Ishikawa (cell line): ENCODE measurements at regions not wholly inside any gene's neighbourhood (a gene's known extent, or its start where the extent isn't known, plus 50 kb on each side); places are given as distances from the start of the nearest gene placed in this dataset.

Source experiments
- CEBPB ChIP-seq: IDR thresholded peaks from 2 replicates; pipeline ENCODE4 v1.6.1; 2012
- CREB1 ChIP-seq: IDR thresholded peaks from 2 replicates; pipeline ENCODE4 v1.6.1; 2012; ENCODE audit warnings: low read depth
- EGR1 ChIP-seq: IDR thresholded peaks from 2 replicates; pipeline ENCODE4 v1.6.1; 2012
- EP300 ChIP-seq: IDR thresholded peaks from 2 replicates; pipeline ENCODE4 v1.6.1; 2012; ENCODE audit warnings: borderline replicate concordance
- FOXM1 ChIP-seq: IDR thresholded peaks from 2 replicates; pipeline ENCODE4 v1.6.1; 2012; ENCODE audit warnings: low read depth, borderline replicate concordance
- NFIC ChIP-seq: IDR thresholded peaks from 2 replicates; pipeline ENCODE4 v1.6.1; 2012
- RAD21 ChIP-seq: IDR thresholded peaks from 2 replicates; pipeline ENCODE4 v1.6.1; 2012; ENCODE audit warnings: low read depth
- TAF1 ChIP-seq: IDR thresholded peaks from 2 replicates; pipeline ENCODE4 v1.6.1; 2012; ENCODE audit warnings: low read depth, mild to moderate bottlenecking
- TCF12 ChIP-seq: IDR thresholded peaks from 2 replicates; pipeline ENCODE4 v1.6.1; 2012; ENCODE audit warnings: low read depth
- TEAD4 ChIP-seq: IDR thresholded peaks from 2 replicates; pipeline ENCODE4 v1.6.1; 2012
- YY1 ChIP-seq: IDR thresholded peaks from 2 replicates; pipeline ENCODE4 v1.6.1; 2012; ENCODE audit warnings: low read depth
- ZBTB7A ChIP-seq: IDR thresholded peaks from 2 replicates; pipeline ENCODE4 v1.6.1; 2012; ENCODE audit warnings: low read depth
- TF ChIP-seq, protein P1 (sequence below): IDR thresholded peaks from 2 replicates; pipeline ENCODE4 v1.6.1; 2012
- TF ChIP-seq, protein P2 (sequence below): IDR thresholded peaks from 2 replicates; pipeline ENCODE4 v1.6.1; 2012
- TF ChIP-seq, protein P3 (sequence below): IDR thresholded peaks from 2 replicates; pipeline ENCODE4 v1.6.1; 2012; ENCODE audit warnings: low read depth, mild to moderate bottlenecking

DNA sequence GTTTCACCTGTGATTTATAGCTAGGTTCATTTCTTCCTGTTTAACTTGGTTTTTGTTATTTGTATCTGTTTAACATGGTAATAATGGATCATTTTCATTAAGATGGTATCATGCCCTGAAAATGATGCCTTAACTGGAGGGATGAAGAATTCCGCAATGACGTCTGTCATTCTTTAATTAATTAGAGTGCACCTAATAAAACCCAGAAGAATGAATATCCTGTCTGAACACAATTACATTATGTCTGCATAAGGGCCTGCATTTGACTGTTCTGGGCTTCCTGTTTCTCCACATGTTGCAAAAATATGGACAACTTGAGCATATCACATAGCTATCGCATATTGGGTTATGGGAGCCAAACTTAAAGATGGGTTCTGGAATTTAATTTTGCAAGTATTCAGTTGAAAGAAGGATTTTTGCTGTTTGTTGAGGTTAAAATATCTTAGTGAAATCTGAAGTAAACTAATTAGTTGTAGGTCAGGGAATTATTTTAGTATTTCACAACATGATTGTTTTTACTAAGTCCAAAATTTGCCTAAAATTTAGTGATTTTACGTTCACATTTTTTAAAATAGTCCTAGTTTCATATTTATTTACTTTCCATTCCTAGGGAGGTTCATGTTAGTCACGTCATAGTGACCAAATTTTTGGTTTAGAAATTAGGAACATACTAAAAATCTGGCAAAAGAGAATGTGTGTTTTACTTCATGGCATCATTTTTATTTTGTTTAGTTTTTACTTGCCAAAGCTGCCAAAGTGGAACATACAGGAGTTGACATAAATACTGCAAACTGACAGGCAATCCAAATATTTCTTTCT lies 321.0 kb upstream of the TGFBR2 start:
- TF ChIP-seq TEAD4: no peak
- TF ChIP-seq, protein P1, sequence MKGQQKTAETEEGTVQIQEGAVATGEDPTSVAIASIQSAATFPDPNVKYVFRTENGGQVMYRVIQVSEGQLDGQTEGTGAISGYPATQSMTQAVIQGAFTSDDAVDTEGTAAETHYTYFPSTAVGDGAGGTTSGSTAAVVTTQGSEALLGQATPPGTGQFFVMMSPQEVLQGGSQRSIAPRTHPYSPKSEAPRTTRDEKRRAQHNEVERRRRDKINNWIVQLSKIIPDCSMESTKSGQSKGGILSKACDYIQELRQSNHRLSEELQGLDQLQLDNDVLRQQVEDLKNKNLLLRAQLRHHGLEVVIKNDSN: no peak
- no peak for TF ChIP-seq FOXM1
- no peak for TF ChIP-seq EGR1
- TF ChIP-seq YY1: no peak
- TF ChIP-seq, protein P2, sequence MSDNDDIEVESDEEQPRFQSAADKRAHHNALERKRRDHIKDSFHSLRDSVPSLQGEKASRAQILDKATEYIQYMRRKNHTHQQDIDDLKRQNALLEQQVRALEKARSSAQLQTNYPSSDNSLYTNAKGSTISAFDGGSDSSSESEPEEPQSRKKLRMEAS: no peak
- TF ChIP-seq CREB1: no peak

DNA sequence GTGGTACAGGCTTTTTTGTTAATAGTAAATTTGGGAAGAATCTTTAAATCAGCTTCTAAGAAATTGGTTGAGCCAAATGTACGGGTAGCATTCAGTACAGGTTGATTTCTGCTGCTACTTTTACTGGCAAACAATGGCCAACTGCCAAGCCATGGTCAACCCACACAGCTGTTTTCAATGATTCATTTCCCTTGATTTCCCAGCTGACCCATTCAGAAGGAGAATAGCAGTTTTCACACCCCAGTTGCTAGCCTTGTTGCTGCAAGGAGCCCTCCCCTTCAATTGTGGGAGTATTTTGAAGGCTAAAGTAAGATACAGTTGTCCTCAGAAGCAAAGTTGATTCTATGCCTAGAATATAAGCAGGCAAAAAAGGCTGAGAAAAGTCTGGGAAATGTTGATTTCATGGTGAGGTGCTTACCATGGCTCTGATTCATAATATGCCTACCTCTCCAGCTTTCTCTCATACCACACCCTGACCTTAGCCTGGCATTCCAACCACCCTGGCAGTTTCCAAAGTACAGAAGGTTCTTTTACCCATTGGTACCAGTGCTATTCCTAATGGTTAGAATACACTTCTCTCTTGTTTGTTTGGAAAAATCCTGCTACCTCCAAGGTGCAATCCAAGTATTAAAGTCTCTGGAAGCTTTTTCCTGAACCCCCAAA lies 320.3 kb upstream of the TGFBR2 start:
- TF ChIP-seq EGR1: no peak
- TF ChIP-seq CREB1: no peak
- TF ChIP-seq, protein P3, sequence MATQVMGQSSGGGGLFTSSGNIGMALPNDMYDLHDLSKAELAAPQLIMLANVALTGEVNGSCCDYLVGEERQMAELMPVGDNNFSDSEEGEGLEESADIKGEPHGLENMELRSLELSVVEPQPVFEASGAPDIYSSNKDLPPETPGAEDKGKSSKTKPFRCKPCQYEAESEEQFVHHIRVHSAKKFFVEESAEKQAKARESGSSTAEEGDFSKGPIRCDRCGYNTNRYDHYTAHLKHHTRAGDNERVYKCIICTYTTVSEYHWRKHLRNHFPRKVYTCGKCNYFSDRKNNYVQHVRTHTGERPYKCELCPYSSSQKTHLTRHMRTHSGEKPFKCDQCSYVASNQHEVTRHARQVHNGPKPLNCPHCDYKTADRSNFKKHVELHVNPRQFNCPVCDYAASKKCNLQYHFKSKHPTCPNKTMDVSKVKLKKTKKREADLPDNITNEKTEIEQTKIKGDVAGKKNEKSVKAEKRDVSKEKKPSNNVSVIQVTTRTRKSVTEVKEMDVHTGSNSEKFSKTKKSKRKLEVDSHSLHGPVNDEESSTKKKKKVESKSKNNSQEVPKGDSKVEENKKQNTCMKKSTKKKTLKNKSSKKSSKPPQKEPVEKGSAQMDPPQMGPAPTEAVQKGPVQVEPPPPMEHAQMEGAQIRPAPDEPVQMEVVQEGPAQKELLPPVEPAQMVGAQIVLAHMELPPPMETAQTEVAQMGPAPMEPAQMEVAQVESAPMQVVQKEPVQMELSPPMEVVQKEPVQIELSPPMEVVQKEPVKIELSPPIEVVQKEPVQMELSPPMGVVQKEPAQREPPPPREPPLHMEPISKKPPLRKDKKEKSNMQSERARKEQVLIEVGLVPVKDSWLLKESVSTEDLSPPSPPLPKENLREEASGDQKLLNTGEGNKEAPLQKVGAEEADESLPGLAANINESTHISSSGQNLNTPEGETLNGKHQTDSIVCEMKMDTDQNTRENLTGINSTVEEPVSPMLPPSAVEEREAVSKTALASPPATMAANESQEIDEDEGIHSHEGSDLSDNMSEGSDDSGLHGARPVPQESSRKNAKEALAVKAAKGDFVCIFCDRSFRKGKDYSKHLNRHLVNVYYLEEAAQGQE: no peak
- TF ChIP-seq YY1: no peak
- TF ChIP-seq TAF1: no peak
- TF ChIP-seq, protein P2: peak; percentile 36; the same call in 1 of the 2 replicates
- peak; percentile 33; the same call in 1 of the 2 replicates for TF ChIP-seq TEAD4
- peak; percentile 82; the same call in 1 of the 2 replicates for TF ChIP-seq EP300
- TF ChIP-seq TCF12: peak; percentile 88
- 0 out of 2 replicates have a peak, but pooled peaks have one; percentile 36 for TF ChIP-seq CEBPB
- no peak; the same call in 1 of the 2 replicates for TF ChIP-seq RAD21
- TF ChIP-seq, protein P1: peak; percentile 43; the same call in 1 of the 2 replicates
- peak; percentile 91 for TF ChIP-seq NFIC
- TF ChIP-seq FOXM1: peak; percentile 55; the same call in 1 of the 2 replicates
- TF ChIP-seq ZBTB7A: no peak

DNA sequence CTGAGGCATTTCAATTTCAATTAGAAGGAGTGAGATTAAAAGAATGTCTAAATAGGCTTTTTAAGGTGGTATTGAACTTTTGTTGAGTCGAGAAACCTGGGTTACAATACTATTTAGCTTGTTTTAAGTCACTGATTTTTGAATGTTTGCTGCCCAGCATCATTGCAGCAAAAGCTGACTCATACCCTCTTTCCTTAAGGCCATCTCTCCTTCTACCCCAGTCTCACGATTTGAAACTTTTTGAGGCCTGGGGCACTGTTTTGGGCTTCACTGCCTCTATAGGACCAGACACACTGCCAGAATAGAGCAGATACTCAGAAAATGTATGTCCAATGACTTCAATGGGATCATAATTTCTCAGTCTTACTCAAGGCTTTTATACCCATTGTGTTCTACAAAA lies 319.6 kb upstream of the TGFBR2 start:
- TF ChIP-seq, protein P3: no peak
- no peak for TF ChIP-seq TCF12

DNA sequence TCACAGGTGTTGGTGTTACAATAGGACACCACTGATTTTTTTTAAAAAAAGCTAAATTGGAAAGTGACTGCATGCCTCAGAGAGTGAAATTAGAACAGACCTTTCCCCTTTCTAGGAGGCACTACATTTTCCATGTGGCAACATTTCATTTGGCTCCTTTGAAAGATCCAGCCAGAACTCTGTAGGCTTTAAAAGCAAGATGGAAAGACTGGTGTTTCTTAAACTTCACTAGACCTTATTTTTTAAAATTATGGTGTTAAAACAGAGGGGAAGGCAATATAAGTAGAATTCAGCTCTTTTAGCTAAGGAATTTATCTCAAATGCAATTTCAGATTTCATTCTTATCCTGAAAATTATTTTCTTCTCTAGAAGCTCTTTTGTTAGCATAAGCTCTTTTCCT lies 317.6 kb upstream of the TGFBR2 start:
- no peak for TF ChIP-seq NFIC
- no peak for TF ChIP-seq TCF12
- TF ChIP-seq CREB1: no peak
- no peak for TF ChIP-seq RAD21
- no peak for TF ChIP-seq EP300
- no peak for TF ChIP-seq CEBPB
- TF ChIP-seq, protein P2: no peak
- TF ChIP-seq, protein P1: no peak
- TF ChIP-seq TEAD4: no peak
- TF ChIP-seq TAF1: no peak

DNA sequence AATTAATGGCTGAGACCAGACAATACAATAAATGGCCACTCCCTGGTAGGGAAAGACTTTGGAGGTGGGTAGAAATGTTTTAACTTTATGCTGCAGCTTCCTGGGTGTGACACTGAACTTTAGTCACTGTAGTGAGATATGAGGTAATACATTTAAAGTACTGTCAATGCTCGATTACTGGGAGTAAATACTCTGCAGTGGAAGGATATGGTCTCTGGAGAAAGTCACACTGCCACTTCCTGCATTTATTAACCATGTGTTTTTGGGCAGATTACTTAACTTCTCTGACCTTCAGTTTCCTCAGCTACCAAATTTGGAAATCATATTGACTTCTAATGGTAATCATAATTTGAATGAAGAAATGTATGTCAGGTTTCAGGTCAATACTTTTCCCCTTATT lies 317.1 kb upstream of the TGFBR2 start:
- TF ChIP-seq, protein P2: no peak
- TF ChIP-seq FOXM1 (no peak), TCF12 (no peak), YY1 (no peak), RAD21 (no peak), EP300 (no peak), ZBTB7A (no peak), NFIC (no peak), TAF1 (no peak)
- TF ChIP-seq, protein P3: no peak
- TF ChIP-seq, protein P1: no peak
